Osteocyte (in vitro differentiated cells): ENCODE measurements at regions not wholly inside any gene's neighbourhood (a gene's known extent, or its start where the extent isn't known, plus 50 kb on each side); places are given as distances from the start of the nearest gene placed in this dataset.
A peak's percentile ranks its signal among the peaks of the same experiment; 100 is the strongest.

Experiments
- DNase-seq: peaks from one replicate; pipeline ENCODE4 v3.0.0; 2021; ENCODE audit warnings: mixed read lengths; ENCODE audit not compliant: unreplicated experiment; ENCODE audit errors: extremely low spot score
- H3K27ac Mint-ChIP-seq: one replicate; pipeline ENCODE4 v1.8.0; 2021; ENCODE audit warnings: mild to moderate bottlenecking, mixed read lengths; ENCODE audit not compliant: unreplicated experiment
- H3K27me3 Mint-ChIP-seq: one replicate; pipeline ENCODE4 v1.8.0; 2021; ENCODE audit warnings: mixed read lengths; ENCODE audit not compliant: unreplicated experiment
- H3K36me3 Mint-ChIP-seq: one replicate; pipeline ENCODE4 v1.8.0; 2021; ENCODE audit warnings: mixed read lengths; ENCODE audit not compliant: unreplicated experiment
- H3K4me1 Mint-ChIP-seq: one replicate; pipeline ENCODE4 v1.8.0; 2021; ENCODE audit warnings: mixed read lengths; ENCODE audit not compliant: unreplicated experiment
- H3K4me3 Mint-ChIP-seq: one replicate; pipeline ENCODE4 v1.8.0; 2021; ENCODE audit warnings: mild to moderate bottlenecking, moderate library complexity, mixed read lengths; ENCODE audit not compliant: unreplicated experiment
- H3K9me3 Mint-ChIP-seq: one replicate; pipeline ENCODE4 v1.8.0; 2021; ENCODE audit warnings: mixed read lengths; ENCODE audit not compliant: unreplicated experiment
- TF ChIP-seq, protein P1 (sequence below): fragments of 200-600 bp; sonication (generic); IDR thresholded peaks from 2 replicates; pipeline ENCODE4 v1.5.0; 2021; ENCODE audit warnings: antibody characterized with exemption, mild to moderate bottlenecking, moderate library complexity

DNA sequence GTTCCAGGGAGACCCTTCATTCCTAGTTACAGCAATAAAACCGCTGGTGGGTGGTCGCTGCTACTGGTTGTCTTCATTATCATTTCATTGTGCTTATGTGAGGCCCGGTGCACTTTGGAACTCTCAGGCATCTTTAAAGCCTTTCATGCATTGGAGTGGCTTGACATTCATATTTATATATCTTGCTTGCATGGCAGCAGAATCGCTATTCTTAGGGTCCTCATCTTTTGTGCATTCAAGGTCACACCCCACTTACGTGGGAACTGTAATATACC lies 110.1 kb downstream of the ZBTB18 start:
- no peak overlapping the region for H3K4me3 Mint-ChIP-seq
- H3K4me1 Mint-ChIP-seq: peaks cover 4% of the 10 kb centered on the region
- H3K27ac Mint-ChIP-seq: no peak overlapping the region
- DNase-seq: no peak
- TF ChIP-seq, protein P1, sequence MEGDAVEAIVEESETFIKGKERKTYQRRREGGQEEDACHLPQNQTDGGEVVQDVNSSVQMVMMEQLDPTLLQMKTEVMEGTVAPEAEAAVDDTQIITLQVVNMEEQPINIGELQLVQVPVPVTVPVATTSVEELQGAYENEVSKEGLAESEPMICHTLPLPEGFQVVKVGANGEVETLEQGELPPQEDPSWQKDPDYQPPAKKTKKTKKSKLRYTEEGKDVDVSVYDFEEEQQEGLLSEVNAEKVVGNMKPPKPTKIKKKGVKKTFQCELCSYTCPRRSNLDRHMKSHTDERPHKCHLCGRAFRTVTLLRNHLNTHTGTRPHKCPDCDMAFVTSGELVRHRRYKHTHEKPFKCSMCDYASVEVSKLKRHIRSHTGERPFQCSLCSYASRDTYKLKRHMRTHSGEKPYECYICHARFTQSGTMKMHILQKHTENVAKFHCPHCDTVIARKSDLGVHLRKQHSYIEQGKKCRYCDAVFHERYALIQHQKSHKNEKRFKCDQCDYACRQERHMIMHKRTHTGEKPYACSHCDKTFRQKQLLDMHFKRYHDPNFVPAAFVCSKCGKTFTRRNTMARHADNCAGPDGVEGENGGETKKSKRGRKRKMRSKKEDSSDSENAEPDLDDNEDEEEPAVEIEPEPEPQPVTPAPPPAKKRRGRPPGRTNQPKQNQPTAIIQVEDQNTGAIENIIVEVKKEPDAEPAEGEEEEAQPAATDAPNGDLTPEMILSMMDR: no peak
- no peaks in the 10 kb centered on the region for H3K36me3 Mint-ChIP-seq
- H3K27me3 Mint-ChIP-seq: no peaks in the 10 kb centered on the region
- H3K9me3 Mint-ChIP-seq: no peaks in the 10 kb centered on the region

DNA sequence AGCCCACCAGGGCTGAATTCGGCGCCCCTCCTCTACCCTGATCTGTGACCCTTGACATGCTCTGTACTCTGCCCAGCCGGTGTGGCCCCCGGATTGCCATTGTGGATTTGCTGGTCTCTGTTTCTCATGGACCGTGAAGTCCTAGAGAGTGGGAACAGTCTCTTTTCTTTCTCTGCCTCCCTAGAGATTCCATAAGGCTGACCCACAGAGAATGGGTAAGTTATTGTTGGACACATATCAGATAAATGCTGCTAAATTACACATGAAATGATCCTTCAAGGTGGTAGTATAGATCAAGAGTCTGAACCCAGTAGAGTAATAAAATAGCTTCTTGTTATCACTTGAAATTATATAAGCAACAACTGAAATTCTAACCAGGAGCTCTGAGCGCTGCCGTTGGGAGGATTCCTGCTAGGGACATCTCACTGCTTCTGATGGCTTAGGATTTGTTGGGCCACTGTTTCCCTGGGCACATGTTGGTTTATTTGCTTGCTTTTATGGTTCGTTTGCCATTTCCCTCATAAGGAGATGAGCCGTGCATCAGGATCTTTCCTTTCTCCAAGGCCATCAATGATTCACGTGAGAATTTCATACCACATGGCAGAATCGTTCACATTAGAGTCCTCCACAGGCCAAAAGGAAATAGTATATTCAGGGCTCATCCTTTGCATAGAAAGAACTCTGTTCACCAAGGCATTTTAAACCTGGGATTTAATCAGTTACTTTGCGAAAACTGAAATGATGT lies 111.9 kb downstream of the ZBTB18 start:
- Mint-ChIP-seq H3K27ac (no peak overlapping the region), H3K9me3 (no peaks in the 10 kb centered on the region), H3K4me1 (no peaks in the 10 kb centered on the region), H3K4me3 (peak overlapping the region; percentile 5), H3K36me3 (no peaks in the 10 kb centered on the region), H3K27me3 (no peaks in the 10 kb centered on the region)
- DNase-seq: no peak
- TF ChIP-seq, protein P1: no peak

DNA sequence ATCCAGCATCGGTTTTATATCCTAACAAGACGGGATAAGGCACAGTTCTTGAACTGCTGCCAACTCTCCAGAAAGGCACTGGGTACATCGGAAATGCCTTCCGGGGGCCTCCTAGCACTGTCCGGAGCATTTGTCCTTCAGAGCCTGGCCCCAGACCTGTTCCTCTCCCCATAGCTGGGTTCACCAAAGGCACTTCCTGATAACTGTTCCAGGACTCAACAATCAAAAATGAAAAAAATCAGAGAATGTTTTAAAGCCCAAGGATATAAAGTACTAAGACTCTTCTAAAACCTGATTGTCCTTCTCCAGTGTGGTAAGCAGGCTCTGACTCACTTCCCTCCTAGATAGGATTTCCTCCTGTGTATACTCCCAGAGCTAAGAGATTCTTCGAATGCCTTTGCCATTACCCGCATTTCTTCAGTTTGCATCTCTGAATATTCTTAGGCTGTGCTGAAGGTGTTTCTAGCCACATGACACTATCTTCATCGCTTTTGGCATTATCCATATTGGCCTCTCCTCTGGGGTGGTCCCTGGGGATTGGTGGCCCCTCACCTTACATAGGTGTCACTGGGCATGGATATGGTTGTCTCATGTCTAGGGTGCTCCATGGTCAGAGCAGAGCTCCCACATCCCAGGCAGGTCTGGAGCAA lies 112.9 kb downstream of the ZBTB18 start:
- H3K36me3 Mint-ChIP-seq: no peaks in the 10 kb centered on the region
- no peaks in the 10 kb centered on the region for H3K4me1 Mint-ChIP-seq
- no peak for DNase-seq
- H3K4me3 Mint-ChIP-seq: peak overlapping the region; percentile 49
- no peaks in the 10 kb centered on the region for H3K9me3 Mint-ChIP-seq
- no peak overlapping the region for H3K27ac Mint-ChIP-seq
- TF ChIP-seq, protein P1: no peak
- no peaks in the 10 kb centered on the region for H3K27me3 Mint-ChIP-seq

DNA sequence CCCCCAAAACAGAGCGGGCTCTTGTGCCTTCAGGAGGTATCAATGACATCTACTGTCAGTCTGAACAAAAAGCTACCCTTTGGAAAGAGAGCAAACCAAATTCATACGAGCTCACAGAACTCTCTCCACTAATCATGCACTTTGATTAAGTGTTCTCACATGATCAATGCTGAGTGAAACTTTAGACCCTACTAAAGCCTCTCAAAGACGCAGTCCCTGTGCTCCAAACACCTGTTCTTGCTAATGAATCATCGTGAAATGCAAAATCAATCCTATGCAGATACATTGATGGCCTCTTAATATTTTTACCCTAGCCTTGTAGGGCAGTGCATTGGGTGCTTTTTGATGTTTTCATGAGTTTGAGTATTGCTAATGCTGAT lies 113.4 kb downstream of the ZBTB18 start:
- Mint-ChIP-seq H3K4me1 (no peaks in the 10 kb centered on the region), H3K27ac (no peak overlapping the region), H3K9me3 (no peaks in the 10 kb centered on the region), H3K27me3 (no peaks in the 10 kb centered on the region), H3K4me3 (no peak overlapping the region), H3K36me3 (no peaks in the 10 kb centered on the region)
- TF ChIP-seq, protein P1: no peak
- DNase-seq: no peak

DNA sequence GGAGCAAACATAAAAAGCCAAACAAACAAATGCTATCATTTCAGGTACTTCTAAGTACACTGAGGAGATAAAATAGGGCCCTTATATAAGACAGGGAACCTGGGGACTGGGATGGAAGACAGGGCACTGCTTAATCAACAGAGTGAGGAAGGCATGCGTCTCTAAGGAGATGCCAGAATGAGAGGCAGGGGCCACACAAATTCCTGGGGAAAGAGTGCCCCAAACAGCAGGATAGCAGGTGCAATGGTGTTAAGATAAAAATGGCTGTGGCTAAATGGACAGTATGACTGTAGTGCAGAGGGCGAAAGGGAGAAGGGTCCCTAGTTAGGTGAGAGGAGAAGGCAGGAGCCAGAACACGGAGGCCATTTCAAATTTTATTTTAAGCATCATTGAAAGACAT lies 113.9 kb downstream of the ZBTB18 start:
- Mint-ChIP-seq H3K4me3 (no peak overlapping the region), H3K4me1 (no peaks in the 10 kb centered on the region), H3K27ac (no peak overlapping the region), H3K36me3 (no peaks in the 10 kb centered on the region), H3K9me3 (no peaks in the 10 kb centered on the region), H3K27me3 (no peaks in the 10 kb centered on the region)
- TF ChIP-seq, protein P1: no peak
- DNase-seq: no peak
